ENCODE measurements at regions not wholly inside any gene's neighbourhood (a gene's known extent, or its start where the extent isn't known, plus 50 kb on each side); places are given as distances from the start of the nearest gene placed in this dataset.

DNA sequence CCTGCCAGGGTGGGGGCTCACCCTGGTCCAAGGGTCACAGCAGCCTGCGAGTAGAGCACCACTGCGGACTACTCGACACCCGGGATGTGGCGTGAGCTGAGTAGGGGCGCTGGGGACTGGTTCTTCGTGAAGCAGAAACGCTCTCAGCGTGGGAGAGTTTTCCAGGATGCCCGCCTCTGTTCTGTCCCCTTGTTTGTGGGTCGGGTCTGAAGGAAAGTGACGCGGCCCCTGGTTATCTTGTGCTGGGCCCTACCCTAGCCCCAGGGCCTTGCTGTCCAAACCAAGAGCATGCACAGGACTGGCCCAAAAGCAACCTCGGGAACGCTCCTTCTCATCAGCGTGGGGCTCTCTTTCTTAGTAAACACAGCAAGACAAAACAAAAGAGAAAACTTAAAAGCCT, 303.3 kb downstream of the IRF8 start:
- TF ChIP-seq POLR2AphosphoS5 (IDR thresholded peaks at IDR 0.05; ENCODE audit: low read depth, low read length) (no peak), TCF7L2 (IDR thresholded peaks at IDR 0.05; ENCODE audit: low read depth, low read length) (no peak), REST (IDR thresholded peaks at IDR 0.05; ENCODE audit: insufficient read depth in 1 of 2, low read depth in 2 of 2, low read length in 1 of 2) (no peak)
- TF ChIP-seq, protein P1, sequence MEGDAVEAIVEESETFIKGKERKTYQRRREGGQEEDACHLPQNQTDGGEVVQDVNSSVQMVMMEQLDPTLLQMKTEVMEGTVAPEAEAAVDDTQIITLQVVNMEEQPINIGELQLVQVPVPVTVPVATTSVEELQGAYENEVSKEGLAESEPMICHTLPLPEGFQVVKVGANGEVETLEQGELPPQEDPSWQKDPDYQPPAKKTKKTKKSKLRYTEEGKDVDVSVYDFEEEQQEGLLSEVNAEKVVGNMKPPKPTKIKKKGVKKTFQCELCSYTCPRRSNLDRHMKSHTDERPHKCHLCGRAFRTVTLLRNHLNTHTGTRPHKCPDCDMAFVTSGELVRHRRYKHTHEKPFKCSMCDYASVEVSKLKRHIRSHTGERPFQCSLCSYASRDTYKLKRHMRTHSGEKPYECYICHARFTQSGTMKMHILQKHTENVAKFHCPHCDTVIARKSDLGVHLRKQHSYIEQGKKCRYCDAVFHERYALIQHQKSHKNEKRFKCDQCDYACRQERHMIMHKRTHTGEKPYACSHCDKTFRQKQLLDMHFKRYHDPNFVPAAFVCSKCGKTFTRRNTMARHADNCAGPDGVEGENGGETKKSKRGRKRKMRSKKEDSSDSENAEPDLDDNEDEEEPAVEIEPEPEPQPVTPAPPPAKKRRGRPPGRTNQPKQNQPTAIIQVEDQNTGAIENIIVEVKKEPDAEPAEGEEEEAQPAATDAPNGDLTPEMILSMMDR (IDR thresholded peaks at IDR 0.05), result no peak
- DNase-seq (ENCODE audit: low read depth, low spot score), result no peak
- intact Hi-C loops (cut with micrococcal nuclease; ENCODE audit: unreplicated experiment) (no loop called here), in situ Hi-C loops (cut with HindIII; ENCODE audit: low pct_unique_long_range_greater_than_20kb, low sequenced_read_pairs) (no loop called here)
- POLR2A ChIA-PET, result no interaction called here
- CTCF ChIA-PET, result no interaction called here
- Histone ChIP-seq H3K36me3 (ENCODE audit: control insufficient read depth, insufficient read depth, low read length) (no peaks in the 10 kb centered on the region), H3K27ac (ENCODE audit: low read length) (no peak overlapping the region), H3K27me3 (ENCODE audit: control insufficient read depth, insufficient read depth, low read length) (peaks cover 14% of the 10 kb centered on the region), H3K4me1 (ENCODE audit: control insufficient read depth, insufficient read depth, low read length) (no peaks in the 10 kb centered on the region), H3K4me3 (ENCODE audit: low read depth in 2 of 2, low read length in 2 of 2) (no peak overlapping the region), H3K9me3 (ENCODE audit: control insufficient read depth, insufficient read depth, low read depth, low read length) (no peaks in the 10 kb centered on the region)
- no peak for ATAC-seq
- no TSS peak for BruUV-seq (replicated peaks)

- in situ Hi-C loops (cut with HindIII; ENCODE audit: low pct_unique_long_range_greater_than_20kb, low sequenced_read_pairs), result no loop called here
- CTCF ChIA-PET, result no interaction called here
- intact Hi-C loops (cut with micrococcal nuclease; ENCODE audit: unreplicated experiment), result no loop called here
- Histone ChIP-seq H3K36me3 (ENCODE audit: control insufficient read depth, insufficient read depth, low read length) (no peaks in the 10 kb centered on the region), H3K27ac (ENCODE audit: low read length) (no peak overlapping the region), H3K4me1 (ENCODE audit: control insufficient read depth, insufficient read depth, low read length) (no peaks in the 10 kb centered on the region), H3K4me3 (ENCODE audit: low read depth in 2 of 2, low read length in 2 of 2) (no peak overlapping the region), H3K9me3 (ENCODE audit: control insufficient read depth, insufficient read depth, low read depth, low read length) (no peaks in the 10 kb centered on the region), H3K27me3 (ENCODE audit: control insufficient read depth, insufficient read depth, low read length) (peaks cover 10% of the 10 kb centered on the region; the same call in 1 of the 2 replicates)
- ATAC-seq (no peak), DNase-seq (ENCODE audit: low read depth, low spot score) (no peak)
- POLR2A ChIA-PET, result no interaction called here
- TF ChIP-seq POLR2AphosphoS5 (IDR thresholded peaks at IDR 0.05; ENCODE audit: low read depth, low read length), result no peak
- no peak for TF ChIP-seq REST (IDR thresholded peaks at IDR 0.05; ENCODE audit: insufficient read depth in 1 of 2, low read depth in 2 of 2, low read length in 1 of 2)
- TF ChIP-seq, protein P1 (IDR thresholded peaks at IDR 0.05), result no peak
- TF ChIP-seq TCF7L2 (IDR thresholded peaks at IDR 0.05; ENCODE audit: low read depth, low read length), result no peak
- no peak for TF ChIP-seq SIN3A (IDR thresholded peaks at IDR 0.05; ENCODE audit: borderline replicate concordance, insufficient read depth, low read depth, low read length)
- BruUV-seq (replicated peaks), result no TSS peak
Measured at GRCh38 chr16:86202760-86203426, 303.9 kb downstream of the IRF8 start.

Data from Panc1 (cell line).